H1 (cell line): ENCODE measurements at regions not wholly inside any gene's neighbourhood (a gene's known extent, or its start where the extent isn't known, plus 50 kb on each side); places are given as distances from the start of the nearest gene placed in this dataset.

Experiments
- CHD7 ChIP-seq: fragments of 300-600 bp; sonication (generic); IDR thresholded peaks from 2 replicates; pipeline ENCODE4 v1.7.1; 2012; ENCODE audit warnings: low read length, moderate library complexity, mild to moderate bottlenecking, inconsistent platforms; ENCODE audit not compliant: insufficient replicate concordance
- GABPA ChIP-seq: IDR thresholded peaks from 2 replicates; pipeline ENCODE4 v1.6.1; 2011; ENCODE audit warnings: mild to moderate bottlenecking, low read length, moderate library complexity, borderline replicate concordance; ENCODE audit not compliant: insufficient read depth
- MAX ChIP-seq: IDR thresholded peaks from 2 replicates; pipeline ENCODE4 v1.6.1; 2012; ENCODE audit warnings: inconsistent platforms
- POU5F1 ChIP-seq: IDR thresholded peaks from 2 replicates; pipeline ENCODE4 v1.6.1; 2011; ENCODE audit warnings: low read depth, mild to moderate bottlenecking, low read length, moderate library complexity
- RBBP5 ChIP-seq: IDR thresholded peaks from 2 replicates; pipeline ENCODE4 v1.7.1; 2012; ENCODE audit warnings: low read depth, mild to moderate bottlenecking, inconsistent platforms, low read length, moderate library complexity, borderline replicate concordance
- RFX5 ChIP-seq: IDR thresholded peaks from 2 replicates; pipeline ENCODE4 v1.6.1; 2011; ENCODE audit warnings: low read depth, low read length, improper control_type of control experiment, borderline replicate concordance
- TAF1 ChIP-seq: IDR thresholded peaks from 2 replicates; pipeline ENCODE4 v1.6.1; 2011; ENCODE audit warnings: mild to moderate bottlenecking, low read depth, low read length
- TAF7 ChIP-seq: optimal IDR thresholded peaks from 2 replicates; pipeline ENCODE3; 2011; ENCODE audit warnings: low read depth, mild to moderate bottlenecking, inconsistent platforms, low read length, moderate library complexity, borderline replicate concordance
- TEAD4 ChIP-seq: IDR thresholded peaks from 2 replicates; pipeline ENCODE4 v1.6.1; 2012; ENCODE audit warnings: low read depth, low read length, inconsistent platforms, mixed read lengths
- YY1 ChIP-seq: IDR thresholded peaks from 2 replicates; pipeline ENCODE4 v1.6.1; 2011; ENCODE audit warnings: low read depth, mild to moderate bottlenecking, low read length

- TF ChIP-seq CHD7 (no peak), MAX (no peak), TEAD4 (no peak), GABPA (no peak), POU5F1 (no peak), RFX5 (no peak), RBBP5 (no peak), TAF7 (no peak), TAF1 (no peak), YY1 (no peak)
These were observed 96.1 kb upstream of the PPP2R2D start (continued) for GRCh38 chr10:131804551-131805295.
